Kidney tubule cell (primary cell): ENCODE measurements at regions not wholly inside any gene's neighbourhood (a gene's known extent, or its start where the extent isn't known, plus 50 kb on each side); places are given as distances from the start of the nearest gene placed in this dataset.

Experiments
- DNase-seq: peaks from one replicate; pipeline ENCODE4 v3.0.0-alpha.2; 2018; ENCODE audit warnings: low spot score

GRCh38 chr14:71574976-71575375 lies 357.3 kb upstream of the RGS6 start:
- DNase-seq = peak; percentile 54

GRCh38 chr14:71576472-71576871 lies 355.8 kb upstream of the RGS6 start:
- DNase-seq = no peak

GRCh38 chr14:71579331-71579730 lies 352.9 kb upstream of the RGS6 start:
- DNase-seq = no peak

- DNase-seq = peak; percentile 40
These were observed 349.5 kb upstream of the RGS6 start for GRCh38 chr14:71582705-71583104.

- DNase-seq = no peak
These were observed 349.0 kb upstream of the RGS6 start for GRCh38 chr14:71583194-71583593.

GRCh38 chr14:71583705-71584104 lies 348.5 kb upstream of the RGS6 start:
- DNase-seq = no peak

GRCh38 chr14:71585361-71585760 lies 346.9 kb upstream of the RGS6 start:
- no peak for DNase-seq

- no peak for DNase-seq
These were observed 345.9 kb upstream of the RGS6 start for GRCh38 chr14:71586131-71586897.

GRCh38 chr14:71588028-71588427 lies 344.2 kb upstream of the RGS6 start:
- peak; percentile 9 for DNase-seq

- DNase-seq = no peak
These were observed 343.5 kb upstream of the RGS6 start for GRCh38 chr14:71588576-71589215.

- no peak for DNase-seq
These were observed 342.6 kb upstream of the RGS6 start for GRCh38 chr14:71589609-71590008.

GRCh38 chr14:71590131-71590530 lies 342.1 kb upstream of the RGS6 start:
- peak; percentile 32 for DNase-seq

GRCh38 chr14:71591231-71591630 lies 341.0 kb upstream of the RGS6 start:
- no peak for DNase-seq

- peak; percentile 79 for DNase-seq
These were observed 340.3 kb upstream of the RGS6 start for GRCh38 chr14:71591929-71592328.

- peak; percentile 38 for DNase-seq
These were observed 339.9 kb upstream of the RGS6 start for GRCh38 chr14:71592361-71592760.

- DNase-seq = no peak
These were observed 338.3 kb upstream of the RGS6 start for GRCh38 chr14:71593966-71594365.

- no peak for DNase-seq
These were observed 337.4 kb upstream of the RGS6 start for GRCh38 chr14:71594821-71595220.

GRCh38 chr14:71595441-71595840 lies 336.8 kb upstream of the RGS6 start:
- no peak for DNase-seq

- DNase-seq = no peak
These were observed 334.8 kb upstream of the RGS6 start for GRCh38 chr14:71597287-71597920.

- no peak for DNase-seq
These were observed 334.1 kb upstream of the RGS6 start for GRCh38 chr14:71597955-71598660.

- no peak for DNase-seq
These were observed 331.9 kb upstream of the RGS6 start for GRCh38 chr14:71600309-71600708.

- DNase-seq = no peak
These were observed 329.7 kb upstream of the RGS6 start for GRCh38 chr14:71602524-71602923.

GRCh38 chr14:71604231-71604630 lies 328.0 kb upstream of the RGS6 start:
- DNase-seq = no peak
